ENCODE measurements at regions not wholly inside any gene's neighbourhood (a gene's known extent, or its start where the extent isn't known, plus 50 kb on each side); places are given as distances from the start of the nearest gene placed in this dataset.
"Not testable (repeated sequence)": the region's sequence is repeated elsewhere in the genome, so short reads cannot be mapped to it uniquely, and the experiment has no call there.

- no peak for DNase-seq (ENCODE audit: low spot score)
Observed at GRCh38 chr3:139239550-139239949, 104.3 kb upstream of the MRPS22 start.

- no peak for DNase-seq (ENCODE audit: low spot score)
Observed at GRCh38 chr3:139241783-139242182, 102.0 kb upstream of the MRPS22 start.

- no peak for DNase-seq (ENCODE audit: low spot score)
Observed at GRCh38 chr3:139243710-139244109, 100.1 kb upstream of the MRPS22 start.

GRCh38 chr3:139248593-139249255 is 95.1 kb upstream of the MRPS22 start:
- DNase-seq (ENCODE audit: low spot score), result no peak

- DNase-seq (ENCODE audit: low spot score), result no peak
Observed at GRCh38 chr3:139251529-139251928, 92.3 kb upstream of the MRPS22 start.

GRCh38 chr3:139252719-139253118 is 91.1 kb upstream of the MRPS22 start:
- no peak for DNase-seq (ENCODE audit: low spot score)

- no peak for DNase-seq (ENCODE audit: low spot score)
Observed at GRCh38 chr3:139258276-139258675, 85.5 kb upstream of the MRPS22 start.

GRCh38 chr3:139259398-139259797 is 84.4 kb upstream of the MRPS22 start:
- DNase-seq (ENCODE audit: low spot score), result no peak

- DNase-seq (ENCODE audit: low spot score), result no peak
Observed at GRCh38 chr3:139260041-139260486, 83.8 kb upstream of the MRPS22 start.

GRCh38 chr3:139260793-139261736 is 82.8 kb upstream of the MRPS22 start:
- no peak for DNase-seq (ENCODE audit: low spot score)

GRCh38 chr3:139261754-139262586 is 81.8 kb upstream of the MRPS22 start:
- DNase-seq (ENCODE audit: low spot score), result no peak

- no peak for DNase-seq (ENCODE audit: low spot score)
Observed at GRCh38 chr3:139263798-139264197, 80.0 kb upstream of the MRPS22 start.

GRCh38 chr3:139264375-139264774 is 79.4 kb upstream of the MRPS22 start:
- no peak for DNase-seq (ENCODE audit: low spot score)

- DNase-seq (ENCODE audit: low spot score), result no peak
Observed at GRCh38 chr3:139265131-139266016, 78.4 kb upstream of the MRPS22 start.

- DNase-seq (ENCODE audit: low spot score), result no peak
Observed at GRCh38 chr3:139267300-139268246, 76.2 kb upstream of the MRPS22 start.

- no peak for DNase-seq (ENCODE audit: low spot score)
Observed at GRCh38 chr3:139269984-139270383, 73.8 kb upstream of the MRPS22 start.

GRCh38 chr3:139270652-139271051 is 73.2 kb upstream of the MRPS22 start:
- DNase-seq (ENCODE audit: low spot score), result not testable (repeated sequence)

- DNase-seq (ENCODE audit: low spot score), result no peak
Observed at GRCh38 chr3:139280027-139280671, 63.7 kb upstream of the MRPS22 start.

GRCh38 chr3:139281096-139281495 is 62.7 kb upstream of the MRPS22 start:
- no peak for DNase-seq (ENCODE audit: low spot score)

Data from D341Med (cell line).